ENCODE measurements at regions not wholly inside any gene's neighbourhood (a gene's known extent, or its start where the extent isn't known, plus 50 kb on each side); places are given as distances from the start of the nearest gene placed in this dataset.

DNA sequence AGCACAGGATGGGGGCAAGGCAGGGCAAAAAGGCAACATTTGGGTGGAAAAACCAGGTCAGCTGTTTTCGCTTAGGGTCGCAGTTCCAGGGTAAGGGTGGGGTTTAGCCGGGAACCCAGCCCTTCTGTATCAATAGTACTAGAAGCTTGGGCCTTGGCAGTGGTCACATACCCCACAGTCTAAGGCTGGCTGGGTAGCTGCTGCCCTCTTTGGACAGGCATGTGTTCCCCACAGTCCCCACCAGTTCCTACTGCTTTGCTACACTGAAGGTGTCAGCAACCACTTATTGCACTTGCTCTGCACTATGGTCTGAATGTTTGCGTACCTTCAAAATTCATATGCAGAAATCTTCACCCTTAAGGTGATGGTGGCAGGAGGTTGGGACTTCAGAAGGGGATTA lies 349.8 kb downstream of the LTN1 start:
- no peaks in the 10 kb centered on the region for H3K27me3 ChIP-seq (ENCODE audit: low read depth)
- TF ChIP-seq, protein P1, sequence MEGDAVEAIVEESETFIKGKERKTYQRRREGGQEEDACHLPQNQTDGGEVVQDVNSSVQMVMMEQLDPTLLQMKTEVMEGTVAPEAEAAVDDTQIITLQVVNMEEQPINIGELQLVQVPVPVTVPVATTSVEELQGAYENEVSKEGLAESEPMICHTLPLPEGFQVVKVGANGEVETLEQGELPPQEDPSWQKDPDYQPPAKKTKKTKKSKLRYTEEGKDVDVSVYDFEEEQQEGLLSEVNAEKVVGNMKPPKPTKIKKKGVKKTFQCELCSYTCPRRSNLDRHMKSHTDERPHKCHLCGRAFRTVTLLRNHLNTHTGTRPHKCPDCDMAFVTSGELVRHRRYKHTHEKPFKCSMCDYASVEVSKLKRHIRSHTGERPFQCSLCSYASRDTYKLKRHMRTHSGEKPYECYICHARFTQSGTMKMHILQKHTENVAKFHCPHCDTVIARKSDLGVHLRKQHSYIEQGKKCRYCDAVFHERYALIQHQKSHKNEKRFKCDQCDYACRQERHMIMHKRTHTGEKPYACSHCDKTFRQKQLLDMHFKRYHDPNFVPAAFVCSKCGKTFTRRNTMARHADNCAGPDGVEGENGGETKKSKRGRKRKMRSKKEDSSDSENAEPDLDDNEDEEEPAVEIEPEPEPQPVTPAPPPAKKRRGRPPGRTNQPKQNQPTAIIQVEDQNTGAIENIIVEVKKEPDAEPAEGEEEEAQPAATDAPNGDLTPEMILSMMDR (IDR thresholded peaks at IDR 0.05; ENCODE audit: borderline replicate concordance) = no peak
- H3K36me3 ChIP-seq = no peaks in the 10 kb centered on the region
- intact Hi-C loops (cut with micrococcal nuclease) = no loop called here
- H3K4me3 ChIP-seq = no peak overlapping the region
- no peaks in the 10 kb centered on the region for H3K9me3 ChIP-seq (replicated peaks)
- DNase-seq = no peak
- no peak overlapping the region for H3K27ac ChIP-seq (replicated peaks)
- H3K4me1 ChIP-seq = no peaks in the 10 kb centered on the region

DNA sequence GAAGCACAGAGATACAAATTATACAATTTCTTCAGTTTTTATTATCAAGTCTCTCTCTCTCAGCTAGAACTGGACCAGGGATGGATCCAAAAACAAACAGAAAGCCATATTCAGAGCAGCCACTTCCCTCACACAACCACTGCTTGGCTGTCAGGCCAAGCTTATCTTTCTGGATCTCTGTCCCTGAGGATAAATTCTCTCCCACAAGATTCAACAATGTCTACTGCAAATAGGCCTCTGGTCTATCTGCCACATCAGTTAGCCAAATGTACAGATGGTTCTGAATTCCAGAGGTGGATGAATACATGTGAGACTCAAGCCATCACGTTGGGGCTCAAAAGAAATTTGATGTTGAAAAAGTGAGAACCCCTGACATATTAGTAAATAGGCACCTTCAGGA lies 350.9 kb downstream of the LTN1 start:
- Histone ChIP-seq H3K4me3 (no peak overlapping the region), H3K4me1 (no peaks in the 10 kb centered on the region), H3K9me3 (replicated peaks) (no peaks in the 10 kb centered on the region), H3K36me3 (no peaks in the 10 kb centered on the region), H3K27me3 (ENCODE audit: low read depth) (no peaks in the 10 kb centered on the region), H3K27ac (replicated peaks) (no peak overlapping the region)
- no peak for DNase-seq
- TF ChIP-seq, protein P1 (IDR thresholded peaks at IDR 0.05; ENCODE audit: borderline replicate concordance) = no peak
- intact Hi-C loops (cut with micrococcal nuclease) = no loop called here

DNA sequence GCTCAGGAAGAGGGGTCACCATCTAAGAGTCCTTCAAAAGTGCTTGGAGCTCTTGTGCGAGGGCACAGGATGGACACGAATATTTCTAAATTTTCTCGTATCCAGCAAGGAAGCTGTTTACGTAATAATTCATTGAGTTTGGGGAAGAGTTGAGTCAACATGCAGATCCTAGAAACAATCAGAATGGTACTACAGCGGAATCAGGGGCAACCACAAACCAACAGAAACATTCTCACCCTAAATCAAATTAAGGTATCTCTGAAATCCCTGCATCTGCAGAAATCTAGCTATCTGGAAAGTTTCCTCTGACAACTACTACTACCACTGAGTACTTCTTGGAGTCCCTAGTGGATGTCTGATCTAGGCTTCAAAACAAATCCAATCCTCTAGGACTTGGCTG lies 352.4 kb downstream of the LTN1 start:
- Histone ChIP-seq H3K9me3 (replicated peaks) (no peaks in the 10 kb centered on the region), H3K27me3 (ENCODE audit: low read depth) (no peaks in the 10 kb centered on the region), H3K36me3 (no peaks in the 10 kb centered on the region), H3K27ac (replicated peaks) (no peak overlapping the region), H3K4me1 (peaks cover 3% of the 10 kb centered on the region), H3K4me3 (no peak overlapping the region)
- intact Hi-C loops (cut with micrococcal nuclease) = no loop called here
- TF ChIP-seq, protein P1 (IDR thresholded peaks at IDR 0.05; ENCODE audit: borderline replicate concordance) = no peak
- DNase-seq = no peak

DNA sequence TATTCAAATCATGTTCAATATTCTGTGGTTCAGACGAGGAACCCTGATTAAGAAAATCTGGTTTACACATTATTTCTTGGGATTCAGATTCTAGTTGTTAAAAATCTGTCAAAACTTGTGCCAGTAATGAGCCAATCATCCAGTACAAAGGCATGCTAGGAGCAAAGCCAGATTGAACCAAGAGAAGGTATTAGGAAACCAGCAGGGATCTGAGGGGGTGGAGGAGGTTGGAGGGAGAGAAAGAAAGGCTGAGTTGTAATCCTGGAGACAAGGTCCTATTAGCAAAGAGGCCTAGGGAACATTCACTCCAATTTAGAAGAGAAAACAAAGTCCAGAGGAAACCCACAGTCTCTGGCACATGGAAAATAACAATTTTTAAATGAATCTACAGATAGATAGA lies 352.9 kb downstream of the LTN1 start:
- TF ChIP-seq, protein P1 (IDR thresholded peaks at IDR 0.05; ENCODE audit: borderline replicate concordance) = no peak
- peaks cover 9% of the 10 kb centered on the region for H3K4me1 ChIP-seq
- H3K36me3 ChIP-seq = no peaks in the 10 kb centered on the region
- intact Hi-C loops (cut with micrococcal nuclease) = loop anchor here (10.0 kb wide), 1 partner anchor 115 kb away; no protein-coding TSS in a partner anchor
- H3K27ac ChIP-seq (replicated peaks) = no peak overlapping the region
- DNase-seq = no peak
- H3K27me3 ChIP-seq (ENCODE audit: low read depth) = no peaks in the 10 kb centered on the region
- no peak overlapping the region for H3K4me3 ChIP-seq
- no peaks in the 10 kb centered on the region for H3K9me3 ChIP-seq (replicated peaks)

DNA sequence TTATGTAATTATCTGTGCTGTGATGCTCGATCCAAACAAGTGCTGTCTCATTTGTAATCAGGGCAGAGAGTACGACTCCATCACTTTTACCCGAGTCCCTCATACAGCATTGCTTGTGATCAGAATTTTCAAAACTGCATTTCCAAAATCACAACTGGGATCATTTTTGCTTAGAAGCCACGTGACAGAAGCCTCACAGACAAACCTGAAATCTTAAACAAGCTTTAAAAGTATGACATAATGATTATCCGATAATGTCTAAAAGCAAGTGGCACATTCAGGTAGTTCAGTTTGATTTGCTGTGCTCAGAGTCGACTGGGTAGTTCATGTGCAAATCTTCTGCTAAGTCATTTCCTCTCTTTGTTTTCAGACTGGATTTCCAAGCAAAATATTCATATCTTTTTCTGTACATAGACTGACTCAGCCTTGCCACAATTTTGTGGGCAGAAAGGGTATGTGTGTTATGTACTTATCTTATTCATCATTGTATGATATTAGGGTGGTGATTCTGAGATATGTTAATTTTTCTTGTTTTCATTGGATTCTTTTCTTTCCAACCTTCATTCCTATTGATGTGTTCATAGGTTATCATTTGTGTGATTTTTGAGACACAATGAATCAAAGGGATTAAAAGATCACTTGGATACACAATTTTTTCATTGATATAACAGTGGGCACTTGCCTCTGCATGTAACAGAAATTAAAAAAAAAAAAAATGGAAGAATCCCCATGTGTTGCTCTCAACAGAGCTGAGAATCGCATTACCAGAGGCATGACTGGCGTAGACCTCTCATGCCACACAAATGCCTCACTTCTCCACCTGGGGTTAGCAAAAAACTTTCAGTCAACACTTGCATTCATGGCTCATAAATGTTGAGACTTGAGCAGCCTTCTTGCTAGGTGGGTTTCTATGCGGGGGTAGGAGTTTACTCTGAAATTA lies 355.7 kb downstream of the LTN1 start:
- intact Hi-C loops (cut with micrococcal nuclease) = loop anchor here (10.0 kb wide), 1 partner anchor 112 kb away; no protein-coding TSS in a partner anchor
- H3K27ac ChIP-seq (replicated peaks) = peak overlapping the region; percentile 10
- H3K27me3 ChIP-seq (ENCODE audit: low read depth) = no peaks in the 10 kb centered on the region
- H3K36me3 ChIP-seq = no peaks in the 10 kb centered on the region
- peaks cover 36% of the 10 kb centered on the region for H3K4me1 ChIP-seq
- TF ChIP-seq, protein P1 (IDR thresholded peaks at IDR 0.05; ENCODE audit: borderline replicate concordance) = no peak
- no peak overlapping the region for H3K4me3 ChIP-seq
- no peaks in the 10 kb centered on the region for H3K9me3 ChIP-seq (replicated peaks)
- no peak for DNase-seq

All from left ventricle myocardium inferior (tissue), 1 donor.